ENCODE measurements at regions not wholly inside any gene's neighbourhood (a gene's known extent, or its start where the extent isn't known, plus 50 kb on each side); places are given as distances from the start of the nearest gene placed in this dataset.

- TF ChIP-seq CTCF (IDR thresholded peaks at IDR 0.05; ENCODE audit: borderline replicate concordance, extremely low read depth, low read length, poor library complexity, severe bottlenecking) = no peak
- no peak for TF ChIP-seq EZH2 (IDR thresholded peaks at IDR 0.05; ENCODE audit: borderline replicate concordance, low read depth, low read length, severe bottlenecking)
Measured at GRCh38 chr11:19437760-19438159, 197.0 kb upstream of the E2F8 start.
